SK-N-SH (cell line): ENCODE measurements at regions not wholly inside any gene's neighbourhood (a gene's known extent, or its start where the extent isn't known, plus 50 kb on each side); places are given as distances from the start of the nearest gene placed in this dataset.

ENCODE experiments used
- CTCF ChIA-PET: fragments of 300-600, 350-600 bp; formaldehyde crosslinking; extraction: SDS; loops from one replicate; lab custom pipeline; 2021; lab: Yijun Ruan, JAX
- POLR2A ChIA-PET: fragments of 350-600 bp; sonication (Branson Sonifier 250); formaldehyde crosslinking; extraction: SDS; loops from one replicate; lab custom pipeline; 2020; ENCODE audit warnings: antibody characterized with exemption, inconsistent platforms; lab: Yijun Ruan, JAX
- DNase-seq: peaks from one replicate; pipeline ENCODE4 v3.0.0; 2012
- H2AFZ ChIP-seq: fragments of 200-600 bp; sonication (generic); 2 replicates; pipeline ENCODE4 v1.8.1; 2016; ENCODE audit warnings: antibody characterized with exemption, mild to moderate bottlenecking, low read depth
- H3F3A ChIP-seq: fragments of 200-600 bp; sonication (generic); replicated peaks from 2 replicates; pipeline ENCODE3; 2016; ENCODE audit warnings: antibody characterized with exemption, mild to moderate bottlenecking; ENCODE audit not compliant: insufficient read depth
- H3K27ac ChIP-seq, 2 experiments: fragments of 200-500 bp in 1 of 2; fragments of 200-600 bp in 1 of 2; sonication (Bioruptor generic) in 1 of 2; sonication (generic), shearing (Covaris generic) in 1 of 2; 2 replicates each; pipeline versions ENCODE4 v1.5.1 to v1.6.1; 2014 to 2016; ENCODE audit warnings: low read depth in 2 of 2, inconsistent platforms in 1 of 2, low read length in 1 of 2, mild to moderate bottlenecking in 1 of 2, mixed read lengths in 1 of 2
- H3K27me3 ChIP-seq: fragments of 200-600 bp; sonication (generic), shearing (Covaris generic); 2 replicates; pipeline ENCODE4 v1.6.1; 2016; ENCODE audit warnings: mixed run types; ENCODE audit not compliant: insufficient read depth
- H3K36me3 ChIP-seq, 2 experiments: fragments of 200-500 bp in 1 of 2; fragments of 200-600 bp in 1 of 2; sonication (Bioruptor generic) in 1 of 2; sonication (generic) in 1 of 2; replicated peaks in 1 of 2; 2 replicates each; pipeline versions ENCODE3 to v1.5.1; 2014 to 2016; ENCODE audit warnings: low read length in 1 of 2, mild to moderate bottlenecking in 1 of 2; ENCODE audit not compliant: insufficient read depth in 2 of 2, control insufficient read depth in 1 of 2
- H3K4me1 ChIP-seq, 2 experiments: fragments of 200-500 bp in 1 of 2; fragments of 200-600 bp in 1 of 2; sonication (Bioruptor generic) in 1 of 2; sonication (generic), shearing (Covaris generic) in 1 of 2; 2 replicates each; pipeline versions ENCODE4 v1.5.1 to v1.6.1; 2014 to 2016; ENCODE audit warnings: low read depth in 1 of 2, low read length in 1 of 2, mixed run types in 1 of 2; ENCODE audit not compliant: insufficient read depth in 2 of 2, control insufficient read depth in 1 of 2
- H3K4me2 ChIP-seq: fragments of 200-600 bp; sonication (generic), shearing (Covaris generic); 2 replicates; pipeline ENCODE4 v1.6.1; 2017; ENCODE audit warnings: mixed run types
- H3K4me3 ChIP-seq, 2 experiments: fragments of 200-500 bp in 1 of 2; fragments of 200-600 bp in 1 of 2; sonication (Bioruptor generic) in 1 of 2; sonication (generic), shearing (Covaris generic) in 1 of 2; 2 replicates each; pipeline versions ENCODE4 v1.5.1 to v1.8.1; 2014 to 2016; ENCODE audit warnings: low read depth in 2 of 2, inconsistent platforms in 1 of 2, low read length in 1 of 2, mild to moderate bottlenecking in 1 of 2, mixed read lengths in 1 of 2, moderate library complexity in 1 of 2
- H3K79me2 ChIP-seq: fragments of 200-600 bp; sonication (generic); 2 replicates; pipeline ENCODE4 v1.8.1; 2017; ENCODE audit warnings: mild to moderate bottlenecking; ENCODE audit not compliant: insufficient read depth
- H3K9ac ChIP-seq: fragments of 200-600 bp; sonication (generic); 2 replicates; pipeline ENCODE4 v1.6.1; 2017; ENCODE audit warnings: mixed run types
- H3K9me2 ChIP-seq: fragments of 200-600 bp; sonication (generic); 2 replicates; pipeline ENCODE4 v1.6.1; 2017; ENCODE audit warnings: mixed run types
- H3K9me3 ChIP-seq: fragments of 200-600 bp; sonication (generic); 2 replicates; pipeline ENCODE4 v1.6.1; 2017; ENCODE audit warnings: mixed run types, mild to moderate bottlenecking, moderate library complexity
- H4K20me1 ChIP-seq: fragments of 200-600 bp; sonication (generic); 2 replicates; pipeline ENCODE4 v1.6.1; 2017; ENCODE audit warnings: mild to moderate bottlenecking, mixed run types; ENCODE audit not compliant: insufficient read depth
- CHD2 ChIP-seq: fragments of 150-350 bp; IDR thresholded peaks from 2 replicates; pipeline ENCODE4 v1.6.1; 2018; ENCODE audit warnings: low read length; ENCODE audit not compliant: partially characterized antibody
- EP300 ChIP-seq, 2 experiments: IDR thresholded peaks; 2 replicates each; pipeline versions ENCODE4 v1.4.0 to v1.6.1; 2012; ENCODE audit warnings: borderline replicate concordance in 1 of 2, low read depth in 1 of 2, low read length in 1 of 2
- EZH2phosphoT487 ChIP-seq: fragments of 200-600 bp; sonication (generic); IDR thresholded peaks from 2 replicates; pipeline ENCODE4 v1.6.1; 2017; ENCODE audit warnings: low read depth, mixed run types, mild to moderate bottlenecking, antibody characterized with exemption, moderate library complexity, borderline replicate concordance
- FOXJ3 ChIP-seq: sonication (generic); formaldehyde crosslinking; IDR thresholded peaks from 2 replicates; pipeline ENCODE4 v1.5.1; 2020; ENCODE audit warnings: mild to moderate bottlenecking, missing genetic modification reagents
- GABPA ChIP-seq: IDR thresholded peaks from 2 replicates; pipeline ENCODE4 v1.4.0; 2012; ENCODE audit warnings: low read depth, mild to moderate bottlenecking
- GATA2 ChIP-seq: sonication (generic); formaldehyde crosslinking; IDR thresholded peaks from 2 replicates; pipeline ENCODE4 v1.5.0; 2020; ENCODE audit warnings: mild to moderate bottlenecking, missing genetic modification reagents
- IRF3 ChIP-seq: fragments of 150-350 bp; IDR thresholded peaks from 2 replicates; pipeline ENCODE4 v1.6.1; 2016; ENCODE audit warnings: mild to moderate bottlenecking, low read depth, low read length
- MAX ChIP-seq: IDR thresholded peaks from 2 replicates; pipeline ENCODE4 v1.4.0; 2012; ENCODE audit warnings: low read depth
- MXI1 ChIP-seq: IDR thresholded peaks from 2 replicates; pipeline ENCODE4 v1.6.1; 2012; ENCODE audit warnings: mild to moderate bottlenecking, low read depth, low read length, improper control_type of control experiment
- NFIC ChIP-seq: IDR thresholded peaks from 2 replicates; pipeline ENCODE4 v1.4.0; 2012; ENCODE audit warnings: borderline replicate concordance
- NRF1 ChIP-seq: IDR thresholded peaks from 2 replicates; pipeline ENCODE4 v1.6.1; 2012; ENCODE audit warnings: low read depth, mild to moderate bottlenecking, low read length
- PBX3 ChIP-seq: IDR thresholded peaks from 2 replicates; pipeline ENCODE4; 2012
- POLR2AphosphoS5 ChIP-seq: IDR thresholded peaks from 2 replicates; pipeline ENCODE4 v1.6.1; 2012; ENCODE audit warnings: low read depth, low read length
- RAD21 ChIP-seq: IDR thresholded peaks from 2 replicates; pipeline ENCODE4 v1.6.1; 2012; ENCODE audit warnings: mild to moderate bottlenecking, low read length
- REST ChIP-seq: IDR thresholded peaks from 2 replicates; pipeline ENCODE4 v1.6.1; 2012; ENCODE audit warnings: mild to moderate bottlenecking, low read depth, low read length, moderate library complexity
- RFX5 ChIP-seq: IDR thresholded peaks from 2 replicates; pipeline ENCODE4 v1.6.1; 2012; ENCODE audit warnings: mild to moderate bottlenecking, improper control_type of control experiment, low read length
- RXRA ChIP-seq: IDR thresholded peaks from 2 replicates; pipeline ENCODE4 v1.4.0; 2012; ENCODE audit warnings: low read depth, mild to moderate bottlenecking, borderline replicate concordance
- TAF1 ChIP-seq: IDR thresholded peaks from 2 replicates; pipeline ENCODE4 v1.6.1; 2012; ENCODE audit warnings: low read depth, mild to moderate bottlenecking, low read length, moderate library complexity, borderline replicate concordance
- TEAD4 ChIP-seq: IDR thresholded peaks from 2 replicates; pipeline ENCODE4 v1.4.0; 2012; ENCODE audit warnings: mild to moderate bottlenecking, borderline replicate concordance; ENCODE audit not compliant: insufficient read depth
- USF1 ChIP-seq: IDR thresholded peaks from 2 replicates; pipeline ENCODE4 v1.4.0; 2012; ENCODE audit warnings: low read depth, borderline replicate concordance
- USF2 ChIP-seq: fragments of 150-350 bp; IDR thresholded peaks from 2 replicates; pipeline ENCODE4 v1.6.1; 2017; ENCODE audit warnings: antibody characterized with exemption, low read length, low read depth, borderline replicate concordance
- YY1 ChIP-seq: IDR thresholded peaks from 2 replicates; pipeline ENCODE4 v1.4.0; 2012; ENCODE audit warnings: low read depth, mild to moderate bottlenecking
- ZBTB33 ChIP-seq: IDR thresholded peaks from 2 replicates; pipeline ENCODE4 v1.4.0; 2012; ENCODE audit warnings: low read depth, borderline replicate concordance
- WGBS: methylation state at CpG from one replicate; pipeline ENCODE4 v1.1.6; 2017; ENCODE audit warnings: low lambda C conversion rate; 5-methylcytosine and 5-hydroxymethylcytosine counted together

GRCh38 chr12:127670796-127671195 is 596.2 kb upstream of the TMEM132C start (continued):
- TF ChIP-seq IRF3 (no peak), GABPA (no peak), USF1 (no peak), NRF1 (no peak), CHD2 (no peak)

- Histone ChIP-seq H3K27ac (no peak overlapping the region), H3K9me3 (no peaks in the 10 kb centered on the region), H3F3A (no peaks in the 10 kb centered on the region), H3K4me2 (no peak overlapping the region), H3K79me2 (no peaks in the 10 kb centered on the region), H3K36me3 (no peaks in the 10 kb centered on the region), H2AFZ (no peak overlapping the region), H3K9ac (no peak overlapping the region), H4K20me1 (no peaks in the 10 kb centered on the region), H3K27me3 (no peaks in the 10 kb centered on the region), H3K4me1 (no peaks in the 10 kb centered on the region), H3K9me2 (no peaks in the 10 kb centered on the region), H3K4me3 (no peak overlapping the region)
- POLR2A ChIA-PET = no interaction called here
- CTCF ChIA-PET = interaction anchor here (0.9 kb wide), 1 partner anchor 250 kb away, joined by 3 read pairs; no protein-coding TSS in a partner anchor
- 45% methylated on average over 6 of the region's 6 CpGs for WGBS
- DNase-seq = no peak
- no peak for TF ChIP-seq RFX5
- no peak for TF ChIP-seq TAF1
- TF ChIP-seq USF2 = no peak
- no peak for TF ChIP-seq EP300 (IDR thresholded peaks at IDR 0.05; ENCODE audit: borderline replicate concordance in 1 of 2, low read depth in 1 of 2, low read length in 1 of 2)
- no peak for TF ChIP-seq YY1
- TF ChIP-seq NFIC = no peak
- TF ChIP-seq REST = no peak
- TF ChIP-seq RAD21 = no peak
- no peak for TF ChIP-seq EZH2phosphoT487
- no peak for TF ChIP-seq RXRA
- TF ChIP-seq PBX3 = no peak
- no peak for TF ChIP-seq MAX
- TF ChIP-seq TEAD4 = no peak
- no peak for TF ChIP-seq MXI1
- no peak for TF ChIP-seq GATA2 (CRISPR knock-in tag)
- no peak for TF ChIP-seq POLR2AphosphoS5
- no peak for TF ChIP-seq ZBTB33
- no peak for TF ChIP-seq FOXJ3 (CRISPR knock-in tag)
Measured at GRCh38 chr12:127675936-127676335, 591.0 kb upstream of the TMEM132C start.
